HG03064 (cell line): ENCODE measurements at regions not wholly inside any gene's neighbourhood (a gene's known extent, or its start where the extent isn't known, plus 50 kb on each side); places are given as distances from the start of the nearest gene placed in this dataset.
A peak's percentile ranks its signal among the peaks of the same experiment; 100 is the strongest.

Experiments
- ATAC-seq: cut with Tn5 transposase; IDR thresholded peaks from one replicate; pipeline ENCODE4 v1.9.1; 2021; ENCODE audit warnings: low read depth; ENCODE audit not compliant: unreplicated experiment

DNA sequence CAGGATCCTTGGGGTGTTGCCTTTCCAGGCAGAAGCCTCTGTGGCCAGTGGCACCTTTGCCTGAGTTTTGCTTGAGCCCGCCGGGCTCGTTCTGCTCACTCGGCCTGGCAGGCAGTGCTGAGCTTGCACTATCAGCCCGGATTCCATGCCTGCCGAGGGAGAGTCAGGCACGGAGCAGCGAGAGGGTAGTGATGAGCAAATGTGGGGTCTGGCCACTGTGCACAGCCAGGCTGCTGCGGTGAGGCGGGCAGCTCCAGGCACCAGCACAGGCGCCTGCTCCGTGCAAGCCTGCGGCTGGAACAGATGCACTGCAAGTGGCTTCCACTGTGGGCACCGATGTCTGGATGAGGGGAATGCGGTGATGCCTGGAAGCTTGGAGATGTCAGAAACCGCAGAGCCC lies 619.2 kb downstream of the RAPGEF2 start:
- no peak for ATAC-seq

DNA sequence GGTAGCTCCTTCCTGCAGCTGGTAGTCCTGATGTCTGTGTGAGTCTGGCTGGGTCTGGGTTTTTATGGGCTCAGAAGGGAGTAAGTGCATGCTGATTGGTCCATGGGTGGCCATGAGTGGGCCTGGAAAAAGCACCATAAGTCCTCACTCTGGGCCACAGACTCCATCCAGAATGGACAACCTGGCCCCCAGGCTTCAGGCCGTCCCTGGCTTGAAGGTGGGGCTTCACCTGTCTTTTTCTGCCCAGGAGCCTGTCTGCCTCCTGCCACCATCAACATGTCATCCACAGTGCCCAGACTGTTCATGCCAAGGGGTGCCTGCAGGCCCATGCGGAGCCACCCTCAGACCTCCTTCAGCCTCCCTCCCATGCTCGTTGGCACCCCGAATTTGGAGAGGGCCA lies 620.0 kb downstream of the RAPGEF2 start:
- ATAC-seq = no peak

DNA sequence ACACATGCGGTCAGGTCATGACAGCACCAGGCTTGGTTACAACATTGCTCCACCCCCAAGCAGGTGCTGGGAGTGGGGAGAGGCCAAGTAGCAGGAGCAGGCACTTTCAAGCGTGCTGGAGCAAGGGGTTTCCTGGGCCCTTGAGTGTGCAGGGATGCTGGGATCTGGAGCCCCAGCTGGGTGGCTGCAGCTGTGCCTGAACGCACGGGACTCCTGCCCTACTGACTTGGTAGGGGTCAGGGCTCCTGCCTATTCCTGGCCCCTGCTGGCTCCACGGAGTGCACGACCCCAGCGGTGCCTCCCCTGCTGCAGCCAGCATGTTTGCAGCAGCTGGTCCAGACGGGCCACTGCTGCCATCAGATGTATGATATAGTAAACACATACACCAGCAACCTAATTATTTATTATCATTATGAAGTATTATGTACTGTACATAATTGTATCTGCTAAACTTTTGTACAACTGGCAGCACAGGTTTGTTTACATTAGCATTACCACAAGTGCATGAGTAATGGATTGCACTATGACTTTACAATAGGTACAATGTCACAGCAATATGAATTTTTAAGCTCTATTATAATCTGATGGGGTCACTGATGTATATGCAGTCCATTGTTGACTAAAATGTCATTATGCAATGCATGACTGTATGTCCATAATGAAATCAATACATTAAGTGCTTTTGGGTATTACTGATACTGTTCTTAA lies 620.6 kb downstream of the RAPGEF2 start:
- ATAC-seq = no peak

DNA sequence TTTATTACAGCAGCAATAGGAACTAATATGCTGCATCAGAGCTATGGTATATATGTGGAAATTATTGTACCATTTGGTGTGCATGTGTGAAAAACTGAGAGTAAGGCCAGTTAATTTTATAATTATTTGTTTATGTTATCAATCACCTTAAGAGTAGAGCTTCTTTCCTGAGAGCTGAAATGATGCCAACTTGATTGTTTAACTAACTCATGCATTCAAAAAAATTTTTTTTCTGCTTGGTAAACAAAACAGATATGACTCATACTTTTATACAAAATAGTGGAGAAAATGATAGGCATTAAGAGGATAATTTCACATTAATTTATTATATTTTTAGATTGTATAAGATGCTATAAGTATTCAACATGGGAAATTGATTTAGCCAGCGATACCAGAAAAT lies 622.7 kb downstream of the RAPGEF2 start:
- ATAC-seq = no peak

DNA sequence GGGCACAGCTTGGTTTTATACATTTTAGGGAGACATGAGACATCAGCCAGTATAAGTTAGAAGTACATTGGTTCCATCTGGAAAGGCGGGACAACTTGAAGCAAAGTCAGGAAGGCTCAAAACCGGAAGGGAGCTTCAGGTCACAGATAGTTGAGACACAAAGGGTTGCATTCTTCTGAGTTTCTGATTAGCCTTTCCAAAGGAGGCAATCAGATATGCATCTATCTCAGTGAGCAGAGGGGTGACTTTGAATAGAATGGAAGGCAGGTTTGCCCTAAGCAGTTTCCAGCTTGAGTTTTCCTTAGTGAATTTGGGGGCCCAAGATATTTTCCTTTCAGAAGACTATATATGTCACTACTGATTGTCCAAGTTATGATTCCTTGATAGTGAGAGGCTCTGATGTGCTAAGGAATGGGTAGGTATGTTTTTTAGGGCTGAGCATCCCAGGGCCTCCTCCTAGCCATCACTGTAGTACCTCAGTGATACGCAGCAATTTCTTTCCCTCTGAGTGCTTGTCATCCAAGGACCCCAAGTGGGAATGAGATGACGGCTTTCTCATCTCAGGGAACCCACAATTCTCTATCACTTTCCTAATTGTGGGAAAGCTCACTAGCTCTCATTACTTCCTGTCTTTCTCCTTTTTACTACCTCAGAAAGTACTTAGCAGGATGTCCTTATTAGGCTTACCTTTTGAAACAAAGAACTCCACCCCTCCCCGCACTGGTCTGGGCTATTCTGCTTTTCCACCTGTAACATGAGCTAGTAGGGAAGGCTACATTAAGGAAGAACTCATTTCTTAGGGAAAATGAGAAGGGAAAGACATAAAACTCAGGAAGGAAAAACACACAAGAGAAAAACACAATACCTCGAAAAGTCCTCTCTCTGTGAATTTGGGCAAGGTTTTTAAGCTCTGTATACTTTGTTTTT lies 632.7 kb downstream of the RAPGEF2 start:
- ATAC-seq = no peak

DNA sequence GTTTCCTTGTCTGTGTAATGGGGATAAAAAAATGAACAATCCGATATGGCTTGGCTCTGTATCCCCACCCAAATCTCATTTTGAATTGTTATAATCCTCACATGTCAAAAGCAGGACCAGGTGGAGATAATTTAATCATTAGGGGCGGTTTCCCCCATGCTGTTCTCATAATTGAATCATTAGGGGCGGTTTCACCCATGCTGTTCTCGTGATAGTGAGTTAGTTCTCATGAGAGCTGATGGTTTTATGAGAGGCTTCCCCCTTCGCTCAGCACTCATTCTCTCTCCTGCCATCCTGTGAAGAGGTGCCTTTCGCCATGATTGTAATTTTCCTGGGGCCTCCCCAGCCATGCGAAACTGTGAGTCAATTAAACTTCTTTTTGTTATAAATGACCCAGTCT lies 633.5 kb downstream of the RAPGEF2 start:
- no peak for ATAC-seq

DNA sequence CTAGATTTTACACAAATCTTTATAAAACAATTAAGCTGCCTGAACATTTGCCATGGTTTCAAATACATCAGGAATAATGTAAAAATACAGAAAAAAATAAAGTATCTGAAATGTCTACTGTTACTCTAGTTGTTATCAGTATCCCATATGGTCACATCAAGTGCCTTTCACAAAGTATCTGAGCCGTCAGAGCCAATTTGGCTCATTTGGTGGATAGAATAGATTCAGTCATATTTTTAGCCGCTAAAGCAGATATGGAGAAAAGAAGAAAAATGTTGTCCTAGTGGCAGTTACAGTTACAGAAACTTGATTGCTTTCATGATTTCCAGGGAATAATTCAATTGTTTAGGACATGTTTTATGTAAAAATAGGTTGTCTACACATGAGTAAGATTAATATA lies 641.1 kb downstream of the RAPGEF2 start:
- no peak for ATAC-seq

DNA sequence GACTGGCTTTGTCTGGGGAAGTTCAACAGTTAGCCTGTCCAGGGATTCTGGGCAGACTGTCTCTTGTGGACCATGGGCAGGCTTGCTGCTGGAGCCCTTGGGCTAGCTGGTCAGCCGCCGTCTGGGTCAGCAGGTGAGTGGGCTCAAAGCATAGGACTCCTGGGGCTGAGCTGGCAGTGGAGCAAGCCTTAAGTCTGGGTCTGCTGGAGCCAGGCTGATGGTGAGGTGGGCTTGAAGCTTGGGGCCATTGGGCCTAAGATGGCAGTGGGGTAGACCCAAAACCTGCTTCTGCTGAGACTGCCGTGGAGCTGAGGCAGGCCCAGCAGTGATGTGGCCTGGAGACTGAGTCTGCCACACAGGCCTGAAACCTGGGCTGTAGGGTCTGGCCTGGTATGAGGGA lies 645.1 kb downstream of the RAPGEF2 start:
- ATAC-seq = no peak

DNA sequence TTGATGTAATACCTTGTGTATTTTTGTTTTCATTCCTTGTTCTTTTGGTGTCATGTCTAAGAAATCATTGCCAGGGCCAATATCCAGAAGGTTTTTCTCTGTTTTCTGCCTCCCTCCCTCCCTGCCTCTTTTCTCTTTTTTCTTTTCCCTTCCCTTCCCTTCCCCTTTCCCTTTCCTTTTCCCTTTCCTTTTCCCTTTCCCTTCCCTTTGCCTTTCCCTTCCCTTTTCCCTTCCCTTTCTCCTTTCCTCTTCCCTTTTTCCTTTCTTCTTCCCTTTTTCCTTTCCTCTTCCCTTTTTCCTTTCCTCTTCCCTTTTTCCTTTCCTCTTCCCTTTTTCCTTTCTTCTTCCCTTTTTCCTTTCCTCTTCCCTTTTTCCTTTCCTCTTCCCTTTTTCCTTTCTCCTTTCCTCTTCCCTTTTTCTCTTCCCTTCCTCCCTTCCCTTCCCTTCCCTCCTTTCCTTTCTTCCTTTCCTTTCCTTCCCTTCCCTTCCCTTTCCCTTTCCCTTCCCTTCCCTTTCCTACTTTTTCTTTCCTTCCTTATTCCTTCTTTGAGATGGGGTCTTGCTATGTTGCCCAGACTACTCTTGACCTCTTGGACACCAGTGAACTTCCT lies 646.1 kb downstream of the RAPGEF2 start:
- ATAC-seq = no peak

DNA sequence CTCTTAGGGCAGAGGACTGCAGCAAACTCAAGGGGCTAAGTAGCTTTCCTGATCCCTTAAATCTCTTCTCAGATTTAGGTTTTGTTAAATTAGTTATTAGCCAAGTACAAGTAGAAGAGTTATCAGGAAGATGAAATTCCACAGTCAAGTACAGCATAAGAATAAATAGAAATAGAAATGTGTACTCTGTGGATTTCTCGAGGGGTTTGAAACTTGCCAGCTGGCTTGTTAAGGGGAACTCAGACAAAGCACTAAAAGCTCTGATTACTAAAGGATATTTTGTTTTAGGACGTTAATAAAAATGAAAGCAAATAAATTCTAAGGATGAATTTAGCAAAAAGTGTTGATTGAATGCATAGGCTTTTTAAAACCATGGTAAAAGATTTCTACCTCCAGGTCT lies 654.6 kb downstream of the RAPGEF2 start:
- ATAC-seq = no peak

DNA sequence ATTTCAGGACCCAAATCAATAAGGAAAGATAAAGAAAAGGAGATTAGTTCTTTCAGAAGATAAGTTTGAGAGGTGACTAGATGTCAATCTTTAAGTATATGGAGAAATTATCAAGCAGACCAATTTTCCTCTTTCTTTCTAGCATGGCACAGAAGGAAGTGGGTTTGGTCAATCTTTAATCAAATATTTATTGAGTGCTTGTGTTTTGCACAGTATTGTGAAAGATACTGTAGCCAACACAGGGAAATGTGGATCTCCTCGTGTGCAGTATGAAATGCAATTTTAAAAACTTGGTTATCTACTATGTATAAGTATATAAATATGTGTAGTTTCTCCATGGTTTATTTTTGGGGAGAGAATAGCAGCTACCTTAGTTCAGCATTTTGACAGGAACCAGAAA lies 655.2 kb downstream of the RAPGEF2 start:
- ATAC-seq = no peak

DNA sequence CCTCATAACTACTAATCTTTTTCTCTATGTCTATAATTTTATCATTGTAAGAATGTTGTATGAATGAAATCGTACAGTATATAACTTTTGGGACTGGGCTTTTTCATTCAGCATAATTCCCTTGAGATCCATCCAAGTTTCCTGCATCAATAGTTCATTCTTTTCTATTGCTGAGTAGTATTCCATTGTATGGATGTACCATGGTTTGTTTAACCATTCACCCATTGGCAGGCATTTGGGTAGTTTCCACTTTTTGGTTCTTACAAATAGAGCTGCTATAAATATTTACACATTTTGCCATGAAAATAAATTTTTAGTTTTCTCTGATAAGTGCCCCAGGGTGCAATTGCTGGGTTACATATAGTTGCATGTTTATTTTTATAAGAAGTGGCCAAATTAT lies 659.8 kb downstream of the RAPGEF2 start:
- no peak for ATAC-seq

DNA sequence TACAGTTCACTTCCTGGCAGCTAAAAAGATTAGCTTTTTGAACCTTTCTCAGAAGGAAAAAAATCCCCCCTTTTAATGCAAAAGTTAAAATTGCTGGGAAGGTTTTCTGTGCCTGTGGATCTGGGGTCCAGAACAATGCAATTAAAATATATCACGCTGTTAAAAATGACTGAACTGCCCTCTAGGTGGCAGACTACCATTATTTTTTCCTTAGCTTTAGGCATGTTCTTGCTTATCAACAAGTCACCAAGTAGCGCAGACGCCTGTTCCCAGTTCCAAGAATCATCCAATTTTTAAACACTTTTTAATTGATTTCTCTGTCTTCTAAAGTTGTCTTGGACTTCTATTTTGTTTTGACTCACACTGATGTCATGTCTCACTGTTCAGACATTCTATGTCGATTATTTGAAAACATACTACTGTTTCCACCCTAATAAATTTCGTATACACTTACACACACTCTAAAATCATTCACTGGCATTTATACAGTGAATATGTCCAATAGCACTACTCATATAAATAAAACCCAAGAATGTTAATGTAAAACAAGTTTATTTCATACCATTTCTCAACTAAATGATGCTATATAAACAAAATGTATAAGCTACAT lies 661.6 kb downstream of the RAPGEF2 start:
- ATAC-seq = peak; percentile 61

DNA sequence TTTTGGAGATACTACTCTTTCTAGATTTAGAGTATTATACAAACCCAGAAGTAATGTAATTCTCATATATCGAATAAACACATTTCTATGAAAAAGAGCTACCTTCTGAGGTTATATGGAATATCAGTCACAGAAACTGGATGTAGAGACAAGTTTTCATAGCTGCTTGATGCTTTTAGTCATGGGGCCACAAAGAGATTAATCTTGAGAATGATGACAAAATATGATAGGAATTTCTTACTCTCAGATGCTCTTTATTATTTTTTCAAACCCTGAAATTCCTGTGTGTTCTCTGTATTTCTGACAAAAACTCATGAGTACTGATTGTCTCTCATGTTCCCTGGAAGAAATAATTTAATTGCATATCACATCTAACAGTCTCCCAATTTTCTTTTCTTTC lies 662.5 kb downstream of the RAPGEF2 start:
- ATAC-seq = no peak

DNA sequence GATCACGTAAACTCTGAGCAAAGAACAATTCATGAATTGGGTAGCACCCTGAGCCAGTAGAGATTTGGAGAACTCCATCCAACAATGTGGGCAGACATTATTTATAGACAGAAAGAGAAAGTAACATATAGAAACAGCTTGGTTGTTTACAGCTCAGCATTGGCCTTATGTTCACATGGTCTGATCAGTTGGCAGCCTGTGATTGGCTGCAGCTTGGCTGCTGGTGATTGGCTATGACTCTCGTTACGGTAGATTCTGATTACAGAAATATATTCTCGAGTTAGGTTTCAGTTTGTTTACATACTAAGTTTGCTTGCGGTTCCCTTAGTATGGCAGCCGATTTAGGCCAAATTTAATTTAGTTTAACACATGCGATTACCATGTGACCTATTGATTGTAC lies 663.4 kb downstream of the RAPGEF2 start:
- no peak for ATAC-seq

DNA sequence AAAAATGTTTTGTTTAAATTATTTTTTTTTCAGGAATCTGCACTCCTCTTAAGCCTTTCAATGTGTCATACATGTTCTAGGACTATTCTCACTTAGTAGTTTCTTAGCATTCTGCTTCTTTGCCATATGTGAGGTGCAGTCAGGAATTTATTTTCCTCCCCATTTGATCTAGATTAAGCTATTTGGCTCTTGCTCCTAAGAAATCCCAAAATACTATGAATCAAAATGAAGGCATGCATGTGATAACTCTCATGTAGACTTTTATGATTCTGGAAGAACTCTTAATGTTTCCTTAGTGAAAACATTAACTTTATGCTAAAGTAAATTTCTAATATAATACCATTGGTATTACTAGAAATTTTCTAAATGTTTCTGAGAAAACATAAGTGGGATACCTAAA lies 664.5 kb downstream of the RAPGEF2 start:
- no peak for ATAC-seq

DNA sequence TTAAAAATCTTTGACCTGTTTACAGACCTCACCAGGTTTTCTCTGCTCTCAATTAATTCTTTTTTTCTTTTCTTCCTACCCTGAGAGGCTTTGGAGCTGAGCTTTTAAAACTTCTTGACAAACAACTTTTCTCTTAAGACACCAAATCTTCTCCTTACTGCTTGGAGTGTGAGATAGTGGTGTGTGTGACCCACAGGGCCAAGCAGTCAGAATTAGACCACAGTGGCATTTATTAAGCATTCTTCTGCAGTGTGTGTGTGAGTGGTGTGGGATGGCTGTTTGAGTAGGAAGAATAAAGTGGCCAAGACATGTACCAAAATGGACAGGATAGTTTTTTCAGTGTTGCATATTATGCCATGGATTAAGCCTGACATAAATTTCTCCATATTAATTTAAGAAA lies 665.1 kb downstream of the RAPGEF2 start:
- no peak for ATAC-seq

DNA sequence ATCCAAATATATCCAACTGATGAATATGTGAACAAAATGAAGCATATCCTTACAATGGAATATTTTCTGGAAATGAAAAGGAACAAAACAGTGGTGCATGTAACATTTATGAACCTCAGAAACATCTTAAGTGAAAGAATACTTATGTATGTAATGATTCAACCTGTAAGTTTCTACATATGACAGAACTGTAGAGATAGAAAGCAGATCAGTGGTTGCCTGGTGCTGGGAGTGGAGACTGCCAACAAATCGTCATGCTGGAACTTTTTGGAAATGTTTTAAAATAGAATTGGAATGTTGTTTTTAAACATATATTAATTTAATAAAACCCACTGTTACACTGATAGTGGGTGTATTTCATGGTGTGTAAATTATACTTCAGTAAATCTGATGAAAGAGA lies 667.5 kb downstream of the RAPGEF2 start:
- no peak for ATAC-seq

DNA sequence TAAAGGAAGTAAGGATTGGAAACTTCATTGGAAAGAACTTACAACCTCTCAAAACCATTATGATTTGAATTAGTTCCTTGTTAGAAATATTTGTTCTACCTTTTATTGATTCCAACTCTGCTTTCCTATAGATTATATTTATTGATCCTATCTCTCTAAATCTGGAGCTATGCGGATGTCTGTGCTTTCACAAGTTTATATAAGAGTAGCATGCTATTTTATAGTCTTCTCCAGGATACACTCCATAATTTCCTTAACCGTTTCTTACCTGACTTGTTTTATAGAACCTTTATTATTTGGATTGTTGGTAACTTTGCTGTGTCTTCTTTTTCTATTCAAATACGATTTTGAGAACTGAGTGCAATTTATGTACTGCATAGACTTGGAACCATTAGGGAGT lies 668.1 kb downstream of the RAPGEF2 start:
- no peak for ATAC-seq

DNA sequence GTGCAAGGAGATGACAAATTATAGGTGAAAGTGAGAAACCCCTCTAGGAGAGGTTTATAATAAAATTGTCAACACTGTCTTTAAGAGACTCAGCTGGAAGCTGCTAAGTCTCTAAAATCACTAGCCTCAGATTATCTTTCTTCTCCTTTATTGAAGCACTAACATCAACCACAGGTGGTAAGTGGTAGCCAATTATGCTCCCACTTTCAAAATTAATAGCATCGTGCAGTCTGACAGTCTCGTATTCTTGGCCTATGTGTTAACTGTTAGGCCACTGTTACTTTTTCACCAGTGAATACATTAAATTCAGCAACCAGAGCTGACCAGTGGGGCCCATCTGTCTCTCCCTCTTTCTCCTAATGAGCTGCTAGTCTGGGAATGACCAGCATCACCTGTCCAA lies 674.1 kb downstream of the RAPGEF2 start:
- no peak for ATAC-seq

DNA sequence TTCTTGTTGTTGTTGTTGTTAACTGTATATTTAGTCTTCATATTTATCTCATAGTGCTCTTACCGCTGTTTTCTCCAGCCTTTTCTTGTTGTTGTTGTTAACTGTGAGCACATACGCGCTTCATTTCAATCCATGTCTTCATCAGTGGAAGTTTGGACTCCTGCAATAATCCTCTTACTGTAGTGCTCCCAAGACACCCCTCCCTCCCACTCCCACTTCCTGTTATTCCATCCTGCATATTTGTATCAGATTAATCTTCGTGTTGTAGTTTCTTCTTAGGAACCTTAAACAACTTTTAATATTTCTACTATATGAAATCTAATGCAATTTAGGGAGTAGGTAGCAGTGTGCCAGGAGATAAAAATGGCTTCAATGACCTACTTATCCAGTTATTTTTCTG lies 674.8 kb downstream of the RAPGEF2 start:
- no peak for ATAC-seq
